NCI-H2196 (cell line): ENCODE measurements at regions not wholly inside any gene's neighbourhood (a gene's known extent, or its start where the extent isn't known, plus 50 kb on each side); places are given as distances from the start of the nearest gene placed in this dataset.

Experiments used
- DNase-seq: peaks from one replicate; lab custom pipeline; 2025; ENCODE audit not compliant: unreplicated experiment; lab: John Stamatoyannopoulos, UW

DNA sequence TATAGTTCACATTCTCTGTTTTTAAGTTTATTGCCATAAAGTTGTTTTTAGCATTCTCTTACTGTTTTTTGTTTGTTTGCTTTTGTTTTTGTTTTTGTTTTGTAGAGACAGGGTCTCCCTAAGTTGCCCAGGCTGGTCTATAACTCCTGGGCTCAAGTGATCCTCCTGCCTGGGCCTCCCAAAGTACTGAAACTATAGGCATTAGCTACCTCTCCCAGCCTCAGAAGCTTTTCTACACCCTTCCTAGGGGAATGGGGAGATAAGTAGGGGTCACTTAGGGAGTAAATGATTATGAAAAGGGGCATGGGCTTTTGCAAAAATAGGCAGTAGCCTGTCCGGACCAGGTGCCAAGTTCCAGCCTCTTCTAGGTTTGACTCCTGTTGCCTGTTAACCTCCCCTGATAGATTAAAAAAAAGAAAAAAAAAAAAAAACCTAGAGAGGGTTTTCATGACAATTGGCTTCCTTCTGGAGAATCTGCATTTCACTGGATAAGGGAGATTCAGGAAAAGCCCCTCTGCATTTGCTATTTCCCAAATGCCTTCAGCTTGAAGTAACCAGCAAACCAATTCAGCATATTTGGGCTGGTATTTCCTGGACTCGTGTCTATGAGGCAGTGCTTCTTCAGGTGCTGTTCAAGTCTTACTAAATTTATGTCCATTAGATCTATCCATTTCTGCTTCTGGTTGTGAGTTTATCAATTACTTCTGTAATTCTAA is 216.8 kb downstream of the TM9SF2 start:
- no peak for DNase-seq

DNA sequence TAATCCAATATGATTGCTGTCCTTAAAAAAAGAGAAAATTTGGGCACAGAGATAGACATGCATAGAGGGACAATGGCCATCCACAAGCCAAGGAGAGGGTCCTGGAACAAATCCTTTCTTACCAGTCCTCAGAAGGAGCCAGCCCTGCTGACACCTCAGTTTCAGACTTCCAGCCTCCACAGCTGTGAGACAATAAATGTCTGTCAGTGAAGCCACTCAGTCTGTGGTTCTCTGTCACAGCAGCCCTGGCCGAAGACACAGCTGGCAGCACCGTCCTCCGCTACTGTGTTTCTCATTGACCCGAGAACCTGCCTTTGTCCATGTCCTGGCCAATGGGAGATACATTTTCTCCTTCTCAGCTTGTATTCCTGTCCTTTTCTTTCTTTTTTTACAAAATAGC is 207.9 kb downstream of the TM9SF2 start:
- no peak for DNase-seq

DNA sequence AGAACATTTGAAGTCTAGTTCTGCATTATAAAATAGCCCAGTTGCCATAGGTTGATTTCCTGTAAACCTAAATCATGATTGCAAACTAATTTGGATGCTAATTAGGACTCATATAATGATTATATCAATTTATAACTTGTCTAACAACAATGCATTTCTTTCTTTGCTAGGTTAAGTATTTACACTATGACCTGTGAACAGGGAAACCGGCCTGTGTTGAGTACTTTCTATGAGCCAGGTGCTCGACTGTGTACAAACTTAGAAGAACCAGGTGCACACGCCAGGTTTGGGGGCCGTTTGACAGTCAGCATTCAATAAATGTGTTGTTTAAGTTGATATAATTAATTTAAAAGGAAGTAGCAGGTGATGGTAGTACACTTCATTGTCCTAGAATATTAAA is 203.1 kb downstream of the TM9SF2 start:
- DNase-seq, result no peak

DNA sequence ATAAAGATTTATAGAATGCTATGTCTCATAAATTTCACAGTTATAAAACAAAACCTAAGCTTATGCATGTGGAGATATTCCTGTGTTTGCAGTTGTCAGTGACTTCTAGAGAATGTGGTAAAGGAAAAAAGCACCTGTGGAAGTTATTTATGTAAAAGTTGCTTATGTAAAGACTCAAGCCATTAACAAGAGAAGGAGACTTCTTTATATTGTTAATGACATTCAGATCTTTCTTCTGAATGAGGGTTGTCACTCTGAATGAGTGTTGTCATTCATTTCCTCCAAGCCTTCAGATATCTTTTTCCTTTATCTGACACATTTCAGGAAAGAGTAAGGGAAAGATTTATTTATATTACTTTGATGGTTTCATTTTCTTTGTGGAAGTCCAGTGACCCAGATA is 202.6 kb downstream of the TM9SF2 start:
- no peak for DNase-seq

DNA sequence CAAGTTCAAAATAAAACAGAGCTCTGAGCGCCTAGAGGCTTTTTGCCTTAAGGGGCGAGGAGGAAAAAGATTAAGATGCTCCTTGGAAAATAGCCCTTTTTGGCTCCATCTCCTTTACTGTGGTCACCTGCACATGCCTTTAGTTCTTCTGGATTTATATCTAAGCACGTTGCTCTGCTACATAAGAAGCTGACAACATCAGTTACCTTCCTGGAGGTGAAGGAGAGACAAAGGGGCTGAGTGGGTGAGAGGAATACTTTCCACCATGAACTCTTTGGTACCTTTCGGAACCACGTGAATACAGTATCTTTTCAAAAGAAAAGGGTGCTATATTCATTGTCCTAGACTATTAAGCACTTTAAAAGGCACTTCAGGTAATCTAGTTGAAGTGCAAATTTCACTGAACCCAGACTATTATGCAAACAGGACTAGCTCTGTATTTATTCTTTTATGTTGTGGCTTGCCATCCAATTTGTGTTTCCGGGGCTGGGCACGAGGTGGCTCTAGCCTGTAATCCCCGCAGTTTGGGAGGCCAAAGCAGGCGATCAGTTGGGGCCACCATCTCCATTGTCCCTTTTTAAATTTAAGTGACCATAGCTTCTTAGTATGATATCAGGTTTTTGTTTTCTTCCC is 201.5 kb downstream of the TM9SF2 start:
- no peak for DNase-seq

DNA sequence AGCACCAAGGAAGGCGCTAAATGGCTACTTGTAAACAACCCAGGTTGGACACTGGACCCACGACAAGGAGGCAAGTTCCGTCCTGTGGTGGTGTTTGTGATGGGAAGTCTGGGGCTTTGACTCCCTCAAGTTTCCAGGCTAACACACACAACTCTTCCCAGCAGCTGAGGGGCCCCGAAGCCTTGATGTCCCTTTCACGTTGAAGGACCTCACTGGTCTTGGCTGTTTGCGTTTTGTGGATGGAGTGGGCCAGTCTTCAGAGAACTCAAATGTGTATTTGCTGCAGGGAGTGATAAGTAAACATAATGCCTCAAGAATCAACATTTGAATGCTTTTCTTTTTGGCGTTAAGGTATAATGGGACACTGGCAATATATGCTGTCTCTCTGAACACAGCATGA is 199.2 kb downstream of the TM9SF2 start:
- no peak for DNase-seq

DNA sequence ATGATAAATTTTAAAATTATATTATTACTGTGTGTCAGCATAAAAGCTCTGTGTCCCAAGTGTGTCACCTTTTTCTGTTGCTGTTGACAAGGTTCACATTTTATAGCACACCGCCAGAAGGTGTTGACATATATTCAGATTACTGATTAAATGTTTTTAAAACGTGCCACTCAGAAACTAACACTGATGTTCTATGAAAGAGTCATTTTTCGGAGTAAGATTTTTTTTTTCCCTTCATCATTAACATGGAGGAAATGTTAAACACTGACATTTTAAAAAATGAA is 197.5 kb downstream of the TM9SF2 start:
- DNase-seq, result no peak

DNA sequence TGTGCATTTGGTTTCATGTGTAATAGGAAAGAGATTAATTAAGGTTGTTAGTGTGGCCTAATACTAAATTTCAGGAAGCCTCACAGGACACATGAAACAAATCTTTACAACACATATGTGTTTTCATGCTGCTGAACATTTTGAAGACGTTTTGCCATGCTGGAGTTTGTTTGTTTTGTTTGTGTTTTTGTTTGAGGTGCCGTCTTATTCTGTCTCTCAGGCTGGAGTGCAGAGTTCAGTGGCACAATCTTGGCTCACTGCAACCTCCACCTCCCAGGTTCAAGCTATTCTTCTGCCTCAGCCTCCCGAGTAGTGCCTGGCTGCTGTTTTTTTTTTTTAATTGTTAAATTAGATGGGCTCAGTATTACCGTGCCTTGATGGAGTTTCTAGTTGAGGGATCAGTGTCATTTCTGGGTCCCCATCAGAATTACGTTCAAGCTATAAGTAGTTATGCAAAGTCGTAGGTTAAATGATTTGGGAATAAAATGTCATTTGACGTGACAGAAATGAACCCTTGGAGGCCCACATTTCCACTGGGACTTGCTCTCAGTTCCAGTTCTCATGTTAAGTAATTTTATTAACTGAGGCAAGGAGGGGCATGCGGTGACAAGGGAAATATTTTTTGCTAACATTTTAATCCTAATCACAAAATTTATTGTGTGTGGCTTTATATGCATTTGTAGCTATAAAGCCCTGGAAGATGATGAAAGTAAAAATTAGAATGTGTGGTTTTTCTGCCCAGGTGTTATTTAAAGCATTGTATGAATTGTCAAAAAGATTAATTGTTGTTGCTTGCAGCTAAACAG is 196.9 kb downstream of the TM9SF2 start:
- no peak for DNase-seq

DNA sequence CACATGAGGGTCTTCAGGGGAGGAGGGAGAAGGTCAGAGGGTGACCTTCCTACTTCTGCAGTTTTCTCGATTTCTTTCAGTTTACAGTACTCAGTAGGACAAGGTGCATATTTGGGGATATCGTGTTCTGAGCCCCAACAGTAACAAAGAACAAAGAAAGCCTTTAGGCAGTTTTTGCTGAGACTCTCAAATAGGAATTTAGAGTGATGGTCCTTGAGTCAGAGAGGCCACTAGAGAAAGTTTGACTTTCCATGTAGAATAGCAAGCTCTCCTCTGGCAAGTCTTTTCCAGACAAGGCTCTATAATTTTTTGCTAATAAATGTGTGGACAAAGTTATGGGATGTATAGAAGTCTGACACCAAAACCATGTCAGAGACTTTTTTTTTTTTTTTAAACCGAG is 194.6 kb downstream of the TM9SF2 start:
- DNase-seq, result no peak

DNA sequence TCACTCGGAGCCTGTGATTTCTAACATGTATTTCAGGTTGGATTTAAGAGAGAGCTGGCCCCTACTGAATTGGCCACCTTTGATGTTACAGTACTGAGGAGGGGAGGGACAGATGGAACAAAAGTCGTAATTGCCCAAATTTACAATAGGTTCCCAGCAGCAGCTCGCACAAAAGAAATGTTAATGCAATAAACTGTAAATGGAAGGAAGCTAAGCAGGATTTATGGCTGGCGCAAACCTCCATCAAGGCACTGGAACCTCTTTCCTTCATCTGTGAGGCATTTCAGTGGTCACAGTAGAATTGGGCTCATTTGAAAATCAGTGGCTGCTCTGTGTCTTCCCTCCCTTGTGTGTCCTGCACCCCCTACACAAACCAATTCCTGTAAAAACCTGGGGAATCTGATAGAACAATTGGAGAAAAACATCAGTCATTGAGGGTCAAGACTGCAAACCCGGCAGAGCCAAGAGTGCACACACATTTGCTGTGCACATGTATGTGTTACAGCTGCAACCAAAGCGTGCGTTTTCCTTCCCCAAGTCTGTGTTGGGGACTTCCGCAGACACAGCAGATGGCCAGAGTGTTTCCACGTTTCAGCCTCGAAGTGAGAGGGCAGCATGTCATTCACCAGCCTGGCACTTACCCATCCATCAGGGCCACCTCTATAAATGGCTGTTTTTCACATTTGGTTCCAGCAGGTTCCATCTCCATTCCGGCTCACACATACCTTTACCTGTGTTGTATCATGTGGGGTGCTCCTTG is 192.8 kb downstream of the TM9SF2 start:
- no peak for DNase-seq

DNA sequence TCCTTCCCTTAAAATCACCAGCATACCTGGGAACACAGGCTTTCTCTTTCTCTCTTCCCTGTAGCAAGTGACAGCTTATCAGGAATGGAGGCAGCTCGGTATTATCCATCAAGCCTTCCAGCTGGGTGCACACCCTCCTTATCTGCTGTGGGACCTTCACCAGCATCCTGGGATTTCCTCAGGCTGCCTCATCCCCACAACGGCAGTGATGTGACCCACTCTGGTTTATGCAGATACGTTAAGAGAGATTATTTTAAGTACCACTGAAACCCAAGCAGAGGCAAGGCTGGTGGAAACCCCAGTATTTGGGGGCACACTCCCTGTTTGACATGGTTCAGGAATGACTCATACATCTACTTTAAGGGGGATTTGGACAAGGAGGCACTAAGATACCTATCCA is 192.1 kb downstream of the TM9SF2 start:
- no peak for DNase-seq

DNA sequence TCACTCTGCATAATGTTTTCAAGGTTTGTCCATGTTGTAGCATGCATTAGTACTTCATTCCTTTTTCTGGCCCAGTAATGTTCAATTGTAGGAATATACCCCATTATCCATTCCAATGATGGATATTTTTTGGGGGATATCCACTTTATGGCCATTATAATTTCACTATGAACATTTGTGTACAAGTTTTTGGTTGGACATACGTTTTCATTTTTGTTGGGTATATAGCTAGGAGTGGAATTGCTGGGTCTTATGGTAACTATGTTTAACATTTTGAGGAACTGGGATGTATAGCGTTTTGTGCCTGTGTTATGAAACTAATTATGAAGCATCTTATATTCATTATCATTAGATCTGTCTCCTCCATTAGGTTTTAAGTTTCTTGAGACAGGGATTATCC is 191.6 kb downstream of the TM9SF2 start:
- no peak for DNase-seq

DNA sequence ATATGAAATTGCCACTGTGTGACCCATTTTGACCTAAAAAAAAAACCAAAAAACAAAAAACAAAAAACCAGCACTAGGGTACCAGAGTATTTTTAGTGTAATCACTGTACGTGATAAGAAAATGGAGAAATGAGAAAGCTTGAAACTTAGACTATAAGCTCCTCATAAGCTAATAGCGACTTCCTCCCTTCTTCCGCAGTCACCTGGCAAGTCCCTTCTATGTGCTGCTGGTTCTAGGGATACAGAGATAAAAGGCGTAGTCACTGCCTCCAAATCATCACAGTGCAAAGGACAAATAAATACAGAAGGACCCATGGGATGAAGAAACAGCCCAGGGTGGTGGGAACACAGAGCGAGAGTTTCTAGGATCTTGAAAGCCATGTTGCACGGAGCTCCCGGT is 190.3 kb downstream of the TM9SF2 start:
- no peak for DNase-seq

DNA sequence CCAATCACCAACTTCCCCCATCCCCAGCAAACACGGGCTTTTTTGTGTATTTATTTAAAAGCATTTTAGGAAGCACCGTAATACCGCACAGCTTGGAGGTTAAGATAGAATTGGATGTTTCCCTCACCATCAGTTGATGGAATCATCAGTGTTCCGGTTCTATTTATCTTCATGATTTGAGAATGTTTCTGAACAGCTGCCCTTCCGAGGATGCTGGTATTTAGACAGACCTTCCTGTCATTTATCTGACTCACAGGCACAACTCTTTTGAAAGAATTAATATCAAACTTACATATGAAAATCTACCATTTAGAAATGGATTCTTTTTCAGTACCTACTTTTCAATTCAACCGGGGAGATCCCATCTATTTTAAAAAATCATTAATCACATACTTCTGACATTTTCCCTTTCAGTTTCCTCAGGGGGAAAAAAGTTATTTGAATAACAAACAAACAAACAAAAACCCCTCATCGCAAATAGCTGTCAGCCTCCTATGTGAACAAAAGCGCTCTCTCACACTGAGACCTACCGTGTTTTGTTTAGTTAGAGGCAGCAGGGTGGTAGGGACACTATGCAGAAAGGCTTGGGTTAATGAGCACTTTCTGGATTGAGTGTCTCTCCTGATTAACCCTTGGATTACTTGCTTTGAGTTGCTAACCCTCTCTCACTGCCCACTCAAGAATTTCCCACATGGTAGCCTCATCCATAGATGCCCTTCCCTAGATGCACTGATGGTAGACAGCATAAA is 189.3 kb downstream of the TM9SF2 start:
- no peak for DNase-seq

DNA sequence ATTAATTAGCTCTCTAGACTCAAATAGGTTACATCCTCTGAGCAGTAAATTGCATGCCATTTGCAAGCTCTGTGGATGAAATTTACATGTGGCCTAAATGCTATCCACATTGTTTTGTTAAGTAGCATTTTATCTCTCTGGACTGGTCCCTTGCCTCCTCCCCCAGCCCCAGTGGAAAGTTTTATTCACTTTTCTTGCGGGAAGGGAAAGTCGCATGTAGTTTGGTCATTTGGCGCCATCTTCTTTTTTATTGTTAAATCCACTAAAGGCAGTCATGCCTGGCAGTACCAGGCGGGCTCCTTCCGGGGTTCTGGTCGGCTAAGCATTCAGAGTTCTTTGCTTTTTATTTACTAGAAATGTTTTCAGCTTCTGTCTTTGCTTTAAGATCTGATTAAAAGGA is 188.7 kb downstream of the TM9SF2 start:
- DNase-seq, result no peak

DNA sequence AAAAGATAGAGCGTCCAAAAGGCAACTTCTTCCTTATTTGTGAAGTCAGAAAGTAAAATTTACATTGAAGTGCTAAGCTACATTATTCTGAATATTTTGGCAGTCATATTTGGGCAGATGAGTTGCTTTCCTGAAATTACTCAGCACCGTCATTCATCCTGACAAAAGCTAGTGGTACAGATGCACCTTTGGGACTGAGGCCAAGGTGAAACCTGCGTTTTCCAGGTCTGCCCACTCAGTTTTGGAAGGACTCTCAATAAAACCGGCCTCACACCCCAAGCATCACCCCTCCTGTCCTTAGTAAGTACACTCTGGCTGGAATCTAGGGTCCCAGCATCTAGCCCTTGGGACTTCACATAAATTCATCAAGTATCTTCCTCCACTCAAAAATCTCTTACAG is 187.5 kb downstream of the TM9SF2 start:
- no peak for DNase-seq

DNA sequence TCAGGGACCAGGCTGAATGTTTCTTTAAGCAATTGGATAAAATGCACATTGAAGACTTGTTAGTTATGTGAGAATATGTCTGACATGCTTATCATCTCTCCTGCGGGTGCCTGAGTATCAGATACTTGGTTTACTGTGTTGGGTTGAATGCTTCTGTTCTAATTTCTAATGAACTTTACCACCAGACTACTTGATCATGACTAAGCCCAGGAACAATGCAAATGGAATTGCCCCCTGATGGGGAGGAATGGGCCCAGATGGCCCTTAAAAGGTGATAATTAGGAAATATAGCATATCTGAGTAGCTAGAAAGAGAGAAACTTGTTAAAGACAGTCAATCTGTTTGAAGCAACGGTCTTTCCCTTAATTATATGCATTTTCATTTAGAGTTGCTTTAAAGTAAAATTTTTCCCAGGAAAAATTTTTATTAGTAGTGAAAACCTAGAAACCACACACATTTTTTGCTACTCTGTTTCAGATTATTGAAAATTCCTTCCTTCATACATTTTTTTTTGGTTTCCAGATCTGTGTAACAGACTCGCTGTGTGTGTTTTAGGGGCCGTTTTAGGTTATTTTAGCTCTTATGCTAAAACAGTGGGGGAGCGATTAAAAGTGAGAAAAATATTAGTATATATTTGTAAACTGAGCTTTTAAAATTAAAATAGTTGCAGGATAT is 186.6 kb downstream of the TM9SF2 start:
- no peak for DNase-seq

DNA sequence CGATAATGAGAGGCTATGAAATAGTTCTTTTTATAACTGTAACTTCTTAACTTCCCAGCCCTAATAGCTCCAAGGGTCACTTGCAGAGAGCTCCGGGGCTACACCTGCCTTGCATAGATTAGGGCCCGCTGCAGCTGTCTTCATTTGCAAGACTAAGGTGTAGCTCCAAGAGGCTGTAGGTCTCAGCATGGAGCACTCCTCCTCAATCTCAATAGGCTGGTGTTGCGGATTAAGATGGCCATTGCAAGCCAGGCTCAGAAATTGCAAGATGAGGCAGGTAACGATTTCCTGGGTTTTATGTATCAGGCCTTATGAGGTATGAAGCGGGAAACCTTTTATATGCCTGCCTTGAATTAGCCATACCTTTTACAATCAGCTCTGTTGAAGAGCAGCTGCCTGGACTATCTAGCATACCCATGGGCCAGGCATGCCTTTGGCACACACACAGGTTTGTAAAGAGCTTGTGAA is 185.7 kb downstream of the TM9SF2 start:
- no peak for DNase-seq

DNA sequence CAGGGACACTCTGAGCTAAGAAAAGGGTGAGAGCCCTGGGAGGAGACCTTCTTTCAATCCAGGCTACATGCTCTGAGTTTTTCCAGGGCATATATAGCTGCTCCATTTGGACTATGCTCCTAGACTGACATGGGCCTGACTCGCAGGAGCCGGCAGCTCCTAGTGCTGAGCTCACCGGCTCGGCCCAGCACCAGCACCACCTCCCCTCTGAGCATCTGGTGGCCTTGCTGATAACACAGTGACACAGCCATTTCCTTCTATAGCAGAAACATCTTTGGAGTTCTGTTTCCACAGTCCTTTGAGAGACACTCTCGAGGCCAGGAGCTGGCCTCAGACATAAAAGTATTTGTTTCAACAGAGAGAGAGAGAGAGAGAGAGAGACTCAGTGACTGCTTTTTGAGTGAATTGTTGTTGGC is 184.9 kb downstream of the TM9SF2 start:
- no peak for DNase-seq

DNA sequence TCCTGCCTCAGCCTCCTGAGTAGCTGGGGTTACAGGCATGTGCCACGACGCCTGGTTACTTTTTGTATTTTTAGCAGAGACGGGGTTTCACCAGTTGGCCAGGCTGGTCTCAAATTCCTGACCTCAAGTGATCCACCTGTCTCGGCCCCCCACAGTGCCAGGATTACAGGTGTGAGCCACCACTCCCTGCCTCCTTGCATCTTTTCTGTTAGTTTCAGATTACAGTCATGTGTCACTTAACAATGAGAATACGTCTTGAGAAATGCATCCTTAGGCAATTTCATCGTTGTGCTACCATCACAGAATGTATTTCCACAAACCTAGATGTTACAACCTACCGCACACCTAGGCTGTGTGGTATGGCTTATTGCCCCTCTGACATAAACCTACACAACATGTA is 180.4 kb downstream of the TM9SF2 start:
- no peak for DNase-seq
